Osteoblast (primary cell): ENCODE measurements at regions not wholly inside any gene's neighbourhood (a gene's known extent, or its start where the extent isn't known, plus 50 kb on each side); places are given as distances from the start of the nearest gene placed in this dataset.

Source experiments
- DNase-seq: peaks from one replicate; pipeline ENCODE4 v3.0.0; 2011; ENCODE audit warnings: low spot score, mixed read lengths; ENCODE audit not compliant: insufficient read length; ENCODE audit errors: missing footprints
- H2AFZ ChIP-seq: 2 replicates; pipeline ENCODE4 v1.6.0; 2011; ENCODE audit warnings: mild to moderate bottlenecking, low read length
- H3K27ac ChIP-seq: 2 replicates; pipeline ENCODE4 v1.5.1; 2011; ENCODE audit warnings: mild to moderate bottlenecking, low read depth, low read length, moderate library complexity
- H3K27me3 ChIP-seq: 2 replicates; pipeline ENCODE4 v1.6.0; 2012; ENCODE audit warnings: mild to moderate bottlenecking, control low read depth, inconsistent platforms, low read length, moderate library complexity; ENCODE audit not compliant: insufficient read depth
- H3K36me3 ChIP-seq: 2 replicates; pipeline ENCODE4 v1.5.1; 2011; ENCODE audit warnings: mild to moderate bottlenecking, low read length, control low read depth, moderate library complexity; ENCODE audit not compliant: insufficient read depth
- H3K4me1 ChIP-seq: 2 replicates; pipeline ENCODE4 v1.5.1; 2011; ENCODE audit warnings: mild to moderate bottlenecking, low read length, control low read depth, moderate library complexity; ENCODE audit not compliant: insufficient read depth
- H3K4me2 ChIP-seq: 2 replicates; pipeline ENCODE4 v1.6.0; 2011; ENCODE audit warnings: mild to moderate bottlenecking, low read length; ENCODE audit not compliant: insufficient read depth
- H3K4me3 ChIP-seq: fragments of 200-600 bp; sonication (generic); 3 replicates; pipeline ENCODE4 v1.5.1; 2012; ENCODE audit warnings: mild to moderate bottlenecking, low read length, inconsistent platforms; ENCODE audit not compliant: insufficient read depth
- H3K79me2 ChIP-seq: 2 replicates; pipeline ENCODE4 v1.6.0; 2012; ENCODE audit warnings: mild to moderate bottlenecking, low read length, control low read depth, inconsistent platforms; ENCODE audit not compliant: insufficient read depth
- H3K9me3 ChIP-seq: 2 replicates; pipeline ENCODE4 v1.5.1; 2011; ENCODE audit warnings: low read depth, low read length, control low read depth
- H4K20me1 ChIP-seq: 2 replicates; pipeline ENCODE4 v1.6.0; 2012; ENCODE audit warnings: mild to moderate bottlenecking, low read length, control low read depth; ENCODE audit not compliant: insufficient read depth
- TF ChIP-seq, protein P1 (sequence below): IDR thresholded peaks from 2 replicates; pipeline ENCODE4 v1.5.1; 2011; ENCODE audit warnings: mild to moderate bottlenecking, low read depth, low read length, moderate library complexity; ENCODE audit errors: extremely low read depth

DNA sequence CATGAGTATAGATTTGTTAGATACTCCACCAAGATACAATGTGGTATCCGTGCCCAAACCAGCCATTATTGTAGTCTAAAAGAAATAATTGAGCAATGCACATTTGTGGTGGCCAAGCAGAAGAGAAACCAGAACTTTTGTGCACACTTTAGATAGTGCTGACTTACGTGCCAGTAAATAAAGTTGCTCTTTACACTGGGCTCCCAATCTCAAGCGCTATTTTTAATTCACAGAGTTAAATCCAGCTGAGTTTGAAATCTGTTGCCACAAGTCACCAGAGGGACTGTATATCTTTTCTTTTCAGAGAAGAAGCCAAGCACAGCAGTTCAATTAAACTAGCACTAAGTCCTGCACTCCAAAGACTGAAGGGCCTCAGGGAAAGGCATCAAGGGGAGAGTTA is 680.4 kb downstream of the TDRD15 start:
- no peaks in the 10 kb centered on the region for H3K79me2 ChIP-seq
- peaks cover 7% of the 10 kb centered on the region for H3K9me3 ChIP-seq
- TF ChIP-seq, protein P1, sequence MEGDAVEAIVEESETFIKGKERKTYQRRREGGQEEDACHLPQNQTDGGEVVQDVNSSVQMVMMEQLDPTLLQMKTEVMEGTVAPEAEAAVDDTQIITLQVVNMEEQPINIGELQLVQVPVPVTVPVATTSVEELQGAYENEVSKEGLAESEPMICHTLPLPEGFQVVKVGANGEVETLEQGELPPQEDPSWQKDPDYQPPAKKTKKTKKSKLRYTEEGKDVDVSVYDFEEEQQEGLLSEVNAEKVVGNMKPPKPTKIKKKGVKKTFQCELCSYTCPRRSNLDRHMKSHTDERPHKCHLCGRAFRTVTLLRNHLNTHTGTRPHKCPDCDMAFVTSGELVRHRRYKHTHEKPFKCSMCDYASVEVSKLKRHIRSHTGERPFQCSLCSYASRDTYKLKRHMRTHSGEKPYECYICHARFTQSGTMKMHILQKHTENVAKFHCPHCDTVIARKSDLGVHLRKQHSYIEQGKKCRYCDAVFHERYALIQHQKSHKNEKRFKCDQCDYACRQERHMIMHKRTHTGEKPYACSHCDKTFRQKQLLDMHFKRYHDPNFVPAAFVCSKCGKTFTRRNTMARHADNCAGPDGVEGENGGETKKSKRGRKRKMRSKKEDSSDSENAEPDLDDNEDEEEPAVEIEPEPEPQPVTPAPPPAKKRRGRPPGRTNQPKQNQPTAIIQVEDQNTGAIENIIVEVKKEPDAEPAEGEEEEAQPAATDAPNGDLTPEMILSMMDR: no peak
- H3K4me3 ChIP-seq: no peak overlapping the region
- no peak overlapping the region for H3K4me2 ChIP-seq
- no peaks in the 10 kb centered on the region for H3K36me3 ChIP-seq
- no peaks in the 10 kb centered on the region for H3K27me3 ChIP-seq
- no peak overlapping the region for H3K27ac ChIP-seq
- no peak for DNase-seq
- H3K4me1 ChIP-seq: no peaks in the 10 kb centered on the region
- no peak overlapping the region for H2AFZ ChIP-seq
- no peaks in the 10 kb centered on the region for H4K20me1 ChIP-seq

DNA sequence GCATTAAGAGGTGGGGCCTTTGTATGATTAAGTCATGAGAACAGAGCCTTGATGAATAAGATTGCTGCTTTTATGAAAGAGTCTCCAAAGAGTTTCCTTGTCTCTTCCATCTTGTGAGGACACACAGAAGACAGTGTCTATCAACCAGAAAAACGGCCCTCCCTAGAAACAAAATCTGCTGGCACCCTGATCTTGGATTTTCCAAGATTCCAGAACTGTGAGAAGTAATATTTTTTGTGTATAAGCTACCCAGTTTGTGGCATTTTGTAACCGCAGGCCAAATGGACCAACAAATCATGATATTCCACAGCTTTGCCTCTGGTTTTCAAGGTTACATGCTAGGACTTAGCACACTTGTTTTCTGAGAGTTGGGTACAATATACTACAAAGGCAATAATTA is 687.8 kb downstream of the TDRD15 start:
- DNase-seq: no peak
- TF ChIP-seq, protein P1: no peak
- H2AFZ ChIP-seq: no peak overlapping the region

DNA sequence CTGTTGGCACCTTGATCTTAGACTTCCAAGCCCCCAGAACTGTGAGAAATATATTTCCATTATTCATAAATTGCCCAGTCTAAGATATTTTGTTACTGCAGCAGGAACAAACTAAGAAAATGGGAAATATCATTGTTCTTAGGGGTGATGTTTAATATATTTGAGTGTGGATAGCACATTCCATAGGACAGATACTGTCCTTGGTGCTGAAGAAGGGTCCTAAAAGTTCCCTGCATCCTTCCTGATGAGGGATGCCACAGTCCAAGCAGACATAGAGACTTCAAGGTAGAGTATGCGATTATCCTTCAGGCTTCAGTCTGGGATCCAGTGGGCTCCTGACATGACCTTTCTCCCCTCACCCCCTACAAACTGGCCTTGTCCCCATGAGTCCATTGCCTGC is 689.0 kb downstream of the TDRD15 start:
- no peaks in the 10 kb centered on the region for H4K20me1 ChIP-seq
- H3K4me2 ChIP-seq: no peak overlapping the region
- TF ChIP-seq, protein P1: no peak
- H2AFZ ChIP-seq: no peak overlapping the region
- H3K79me2 ChIP-seq: no peaks in the 10 kb centered on the region
- H3K27me3 ChIP-seq: no peaks in the 10 kb centered on the region
- H3K36me3 ChIP-seq: no peaks in the 10 kb centered on the region
- no peaks in the 10 kb centered on the region for H3K4me1 ChIP-seq
- peaks cover 6% of the 10 kb centered on the region for H3K9me3 ChIP-seq
- no peak overlapping the region for H3K4me3 ChIP-seq
- H3K27ac ChIP-seq: no peak overlapping the region
- peak; percentile 3 for DNase-seq

More for the DNA sequence above, 687.8 kb downstream of the TDRD15 start:
- Histone ChIP-seq H3K9me3 (peaks cover 8% of the 10 kb centered on the region), H3K4me2 (no peak overlapping the region), H3K4me1 (no peaks in the 10 kb centered on the region), H3K79me2 (no peaks in the 10 kb centered on the region), H4K20me1 (no peaks in the 10 kb centered on the region), H3K27me3 (no peaks in the 10 kb centered on the region), H3K36me3 (no peaks in the 10 kb centered on the region), H3K27ac (no peak overlapping the region), H3K4me3 (no peak overlapping the region)

DNA sequence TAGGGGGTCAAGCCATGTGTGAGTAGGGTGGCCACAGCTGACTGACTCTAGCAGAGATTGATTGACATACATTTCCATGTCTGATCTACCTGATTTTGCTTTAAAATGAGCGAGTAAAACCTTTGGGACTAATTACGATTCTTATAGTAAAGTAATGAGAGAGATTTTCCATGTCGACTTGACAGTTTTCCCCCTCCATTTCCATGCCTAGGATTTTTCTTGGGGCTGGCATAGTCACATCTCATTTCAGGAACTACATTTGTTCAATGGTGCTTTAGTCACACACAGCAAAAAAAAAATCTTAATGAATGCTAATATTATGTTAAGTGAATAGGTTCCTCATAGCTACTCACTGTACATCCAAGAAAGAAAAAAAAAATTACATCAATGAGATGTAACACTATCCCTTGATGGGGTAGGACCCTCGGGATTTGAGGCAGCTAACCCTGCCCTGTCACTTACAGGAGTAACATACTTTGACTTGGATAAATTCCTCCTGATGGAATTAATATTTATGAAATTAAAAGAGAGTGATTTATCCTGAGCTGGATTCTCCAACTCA is 690.9 kb downstream of the TDRD15 start:
- Histone ChIP-seq H3K4me2 (no peak overlapping the region), H4K20me1 (no peaks in the 10 kb centered on the region), H3K9me3 (peaks cover 6% of the 10 kb centered on the region), H3K79me2 (no peaks in the 10 kb centered on the region), H3K4me1 (no peaks in the 10 kb centered on the region), H2AFZ (no peak overlapping the region), H3K27ac (no peak overlapping the region), H3K27me3 (no peaks in the 10 kb centered on the region), H3K36me3 (no peaks in the 10 kb centered on the region), H3K4me3 (no peak overlapping the region)
- no peak for DNase-seq
- TF ChIP-seq, protein P1: no peak
